ENCODE measurements at regions not wholly inside any gene's neighbourhood (a gene's known extent, or its start where the extent isn't known, plus 50 kb on each side); places are given as distances from the start of the nearest gene placed in this dataset.

DNA sequence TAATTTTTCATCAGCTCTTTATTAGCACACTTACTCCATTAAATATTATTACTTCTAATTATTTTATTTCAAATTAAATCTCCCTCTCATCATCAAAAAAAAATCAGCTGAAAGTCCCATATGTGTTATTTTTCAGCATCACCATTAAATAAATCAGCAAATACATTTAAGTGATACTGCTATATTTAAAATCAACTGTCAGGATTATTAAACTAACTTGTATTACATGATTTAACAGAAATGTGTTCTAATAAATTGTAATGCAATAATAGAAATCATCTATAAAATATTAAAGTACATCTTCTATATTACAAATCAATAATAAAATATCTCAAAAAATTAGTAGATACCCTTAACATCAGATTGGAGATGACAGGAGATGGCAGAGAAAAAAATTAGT is 538.6 kb upstream of the MIR17HG start:
- TF ChIP-seq, protein P1, sequence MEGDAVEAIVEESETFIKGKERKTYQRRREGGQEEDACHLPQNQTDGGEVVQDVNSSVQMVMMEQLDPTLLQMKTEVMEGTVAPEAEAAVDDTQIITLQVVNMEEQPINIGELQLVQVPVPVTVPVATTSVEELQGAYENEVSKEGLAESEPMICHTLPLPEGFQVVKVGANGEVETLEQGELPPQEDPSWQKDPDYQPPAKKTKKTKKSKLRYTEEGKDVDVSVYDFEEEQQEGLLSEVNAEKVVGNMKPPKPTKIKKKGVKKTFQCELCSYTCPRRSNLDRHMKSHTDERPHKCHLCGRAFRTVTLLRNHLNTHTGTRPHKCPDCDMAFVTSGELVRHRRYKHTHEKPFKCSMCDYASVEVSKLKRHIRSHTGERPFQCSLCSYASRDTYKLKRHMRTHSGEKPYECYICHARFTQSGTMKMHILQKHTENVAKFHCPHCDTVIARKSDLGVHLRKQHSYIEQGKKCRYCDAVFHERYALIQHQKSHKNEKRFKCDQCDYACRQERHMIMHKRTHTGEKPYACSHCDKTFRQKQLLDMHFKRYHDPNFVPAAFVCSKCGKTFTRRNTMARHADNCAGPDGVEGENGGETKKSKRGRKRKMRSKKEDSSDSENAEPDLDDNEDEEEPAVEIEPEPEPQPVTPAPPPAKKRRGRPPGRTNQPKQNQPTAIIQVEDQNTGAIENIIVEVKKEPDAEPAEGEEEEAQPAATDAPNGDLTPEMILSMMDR (IDR thresholded peaks at IDR 0.05) = no peak
- no peak for TF ChIP-seq POLR2A (IDR thresholded peaks at IDR 0.05)

Data from esophagus squamous epithelium (tissue), 4 donors.